ENCODE measurements at regions not wholly inside any gene's neighbourhood (a gene's known extent, or its start where the extent isn't known, plus 50 kb on each side); places are given as distances from the start of the nearest gene placed in this dataset.

GRCh38 chr6:40075056-40075590, 140.9 kb upstream of the MOCS1 start:
- no peak overlapping the region for H2BK15ac ChIP-seq (ENCODE audit: low read depth, low read length)
- no peak overlapping the region for H3K23ac ChIP-seq (ENCODE audit: low read depth, low read length)
- intact Hi-C loops (cut with micrococcal nuclease) (no loop called here), dilution Hi-C loops (cut with HindIII; ENCODE audit: low sequenced_read_pairs, unreplicated experiment) (no loop called here), in situ Hi-C loops (cut with MboI; ENCODE audit: low sequenced_read_pairs) (no loop called here)
- no peak overlapping the region for H2BK20ac ChIP-seq (ENCODE audit: low read depth, low read length)
- no peak overlapping the region for H3K4me2 ChIP-seq (ENCODE audit: low read depth, low read length)
- H3K27me3 ChIP-seq (ENCODE audit: control insufficient read depth, insufficient read depth, low read length): no peaks in the 10 kb centered on the region
- H4K20me1 ChIP-seq (ENCODE audit: insufficient read depth, low read length): no peaks in the 10 kb centered on the region
- H4K91ac ChIP-seq (ENCODE audit: insufficient read depth, low read depth, low read length): no peak overlapping the region
- no peak overlapping the region for H2AK9ac ChIP-seq (replicated peaks; ENCODE audit: low read depth, low read length, poor library complexity)
- H3K18ac ChIP-seq (ENCODE audit: low read depth, low read length): no peak overlapping the region
- TF ChIP-seq USF2 (IDR thresholded peaks at IDR 0.05; ENCODE audit: low read depth, low read length): no peak
- no peak for TF ChIP-seq RFX5 (IDR thresholded peaks at IDR 0.05; ENCODE audit: low read depth, low read length)
- no peak for TF ChIP-seq POLR2A (IDR thresholded peaks at IDR 0.05; ENCODE audit: low read depth, low read length)
- BruUV-seq (replicated peaks): no TSS peak
- no peak overlapping the region for H3K14ac ChIP-seq (replicated peaks; ENCODE audit: low read depth, low read length)
- no peak overlapping the region for H2AK5ac ChIP-seq (ENCODE audit: low read depth, low read length)
- no peak overlapping the region for H2BK5ac ChIP-seq (ENCODE audit: low read depth, low read length, poor library complexity, severe bottlenecking)
- no peak overlapping the region for H4K5ac ChIP-seq (ENCODE audit: low read depth, low read length)
- no peaks in the 10 kb centered on the region for H3K9me1 ChIP-seq (ENCODE audit: insufficient read depth, low read length)
- no peak overlapping the region for H3K4ac ChIP-seq (ENCODE audit: low read depth, low read length)
- no peak overlapping the region for H3K56ac ChIP-seq (ENCODE audit: extremely low read depth, insufficient read depth, low read length)
- CTCF ChIA-PET: no interaction called here
- H2BK120ac ChIP-seq (ENCODE audit: low read depth, low read length): no peak overlapping the region
- no peak overlapping the region for H2AFZ ChIP-seq (replicated peaks; ENCODE audit: low read length, poor library complexity)
- DNase-seq (no peak), ATAC-seq (ENCODE audit: low read depth) (no peak)
- H4K8ac ChIP-seq (ENCODE audit: low read depth in 2 of 2, low read length in 2 of 2): no peak overlapping the region
- POLR2A ChIA-PET (ENCODE audit: unreplicated experiment): no interaction called here
- no peaks in the 10 kb centered on the region for H3K36me3 ChIP-seq (ENCODE audit: control insufficient read depth, insufficient read depth, low read length)
- H3K79me1 ChIP-seq (ENCODE audit: low read depth in 1 of 2, low read length in 2 of 2): no peaks in the 10 kb centered on the region
- H3K4me1 ChIP-seq (ENCODE audit: control insufficient read depth, insufficient read depth, low read length): no peaks in the 10 kb centered on the region
- no peak overlapping the region for H3K4me3 ChIP-seq (ENCODE audit: insufficient read depth, low read depth, low read length)
- no peaks in the 10 kb centered on the region for H3K9me3 ChIP-seq (ENCODE audit: control insufficient read depth, insufficient read depth, low read length)
- WGBS, 2 experiments (ENCODE audit: extremely low coverage in 2 of 2, insufficient read length in 1 of 2): no CpG with 5 or more reads among the region's 1 CpG
- no peak overlapping the region for H3K27ac ChIP-seq (ENCODE audit: insufficient read depth, low read length)
- H3K9ac ChIP-seq (ENCODE audit: low read depth, low read length): no peak overlapping the region

Data from IMR-90 (cell line).